HUES64 (cell line): ENCODE measurements at regions not wholly inside any gene's neighbourhood (a gene's known extent, or its start where the extent isn't known, plus 50 kb on each side); places are given as distances from the start of the nearest gene placed in this dataset.

Experiments used
- H3K27ac ChIP-seq: 2 replicates; pipeline ENCODE4 v1.7.0; 2013; ENCODE audit warnings: low read depth, low read length, inconsistent platforms
- H3K27me3 ChIP-seq: 2 replicates; pipeline ENCODE4 v1.6.1; 2013; ENCODE audit warnings: mild to moderate bottlenecking, low read length; ENCODE audit not compliant: insufficient read depth
- H3K36me3 ChIP-seq: 2 replicates; pipeline ENCODE4 v1.6.1; 2013; ENCODE audit warnings: mild to moderate bottlenecking, low read length; ENCODE audit not compliant: insufficient read depth
- H3K4me1 ChIP-seq: 2 replicates; pipeline ENCODE4 v1.6.1; 2013; ENCODE audit warnings: mild to moderate bottlenecking, low read length, moderate library complexity; ENCODE audit not compliant: insufficient read depth
- H3K4me3 ChIP-seq: 2 replicates; pipeline ENCODE4 v1.5.1; 2013; ENCODE audit warnings: mild to moderate bottlenecking, low read length, moderate library complexity
- H3K9ac ChIP-seq: 2 replicates; pipeline ENCODE4 v1.6.1; 2013; ENCODE audit warnings: mild to moderate bottlenecking, low read depth, low read length
- H3K9me3 ChIP-seq: 2 replicates; pipeline ENCODE4 v1.6.1; 2013; ENCODE audit warnings: low read depth, low read length; ENCODE audit not compliant: insufficient read depth
- WGBS: fragments of 150-250, 120-280 bp; methylation state at CpG from one replicate; pipeline ENCODE4 v1.1.7; 2013; ENCODE audit warnings: missing lambda C conversion rate; 5-methylcytosine and 5-hydroxymethylcytosine counted together

- Histone ChIP-seq H3K4me1 (no peaks in the 10 kb centered on the region; the same call in 1 of the 2 replicates), H3K9ac (no peak overlapping the region), H3K9me3 (no peaks in the 10 kb centered on the region), H3K27me3 (no peaks in the 10 kb centered on the region), H3K4me3 (no peak overlapping the region), H3K27ac (no peak overlapping the region), H3K36me3 (no peaks in the 10 kb centered on the region)
- 82% methylated on average over 9 of the region's 9 CpGs for WGBS
These were observed 50.3 kb upstream of the CDON start for GRCh38 chr11:126113012-126113411.

GRCh38 chr11:126112547-126112946 is 49.9 kb upstream of the CDON start:
- Histone ChIP-seq H3K27ac (no peak overlapping the region), H3K27me3 (no peaks in the 10 kb centered on the region), H3K36me3 (no peaks in the 10 kb centered on the region), H3K9ac (no peak overlapping the region), H3K9me3 (no peaks in the 10 kb centered on the region), H3K4me1 (no peaks in the 10 kb centered on the region; the same call in 1 of the 2 replicates), H3K4me3 (no peak overlapping the region)
- WGBS = 80% methylated on average over 14 of the region's 14 CpGs
